ENCODE measurements at regions not wholly inside any gene's neighbourhood (a gene's known extent, or its start where the extent isn't known, plus 50 kb on each side); places are given as distances from the start of the nearest gene placed in this dataset.

DNA sequence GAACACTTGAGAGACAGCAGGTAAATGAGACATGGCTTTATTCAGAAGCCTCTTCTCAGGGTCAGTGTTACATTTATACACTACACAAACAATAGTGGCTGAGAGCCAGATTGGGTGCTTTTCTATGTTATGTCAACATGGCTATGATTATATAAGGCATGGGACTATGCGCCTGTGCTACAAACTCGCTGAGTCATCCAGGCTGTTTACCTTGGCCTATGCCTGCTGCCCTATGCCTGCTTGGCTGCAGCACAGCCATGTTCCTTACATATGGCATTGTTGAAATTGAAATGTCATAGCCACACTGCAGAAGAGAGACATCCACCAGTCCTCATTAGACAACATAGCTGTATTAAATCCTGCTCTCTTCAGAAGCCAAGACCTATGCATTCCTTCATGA lies 236.3 kb upstream of the NWD2 start:
- intact Hi-C loops (cut with DNase I), result no loop called here
- Histone ChIP-seq H3K4me3 (no peak overlapping the region), H3K27ac (no peak overlapping the region), H3K4me1 (no peaks in the 10 kb centered on the region), H3K9me3 (peaks cover 0 to 9% of the 10 kb centered on the region in 2 donors), H3K36me3 (no peaks in the 10 kb centered on the region), H3K27me3 (no peaks in the 10 kb centered on the region)
- no peak for DNase-seq
- TF ChIP-seq, protein P1, sequence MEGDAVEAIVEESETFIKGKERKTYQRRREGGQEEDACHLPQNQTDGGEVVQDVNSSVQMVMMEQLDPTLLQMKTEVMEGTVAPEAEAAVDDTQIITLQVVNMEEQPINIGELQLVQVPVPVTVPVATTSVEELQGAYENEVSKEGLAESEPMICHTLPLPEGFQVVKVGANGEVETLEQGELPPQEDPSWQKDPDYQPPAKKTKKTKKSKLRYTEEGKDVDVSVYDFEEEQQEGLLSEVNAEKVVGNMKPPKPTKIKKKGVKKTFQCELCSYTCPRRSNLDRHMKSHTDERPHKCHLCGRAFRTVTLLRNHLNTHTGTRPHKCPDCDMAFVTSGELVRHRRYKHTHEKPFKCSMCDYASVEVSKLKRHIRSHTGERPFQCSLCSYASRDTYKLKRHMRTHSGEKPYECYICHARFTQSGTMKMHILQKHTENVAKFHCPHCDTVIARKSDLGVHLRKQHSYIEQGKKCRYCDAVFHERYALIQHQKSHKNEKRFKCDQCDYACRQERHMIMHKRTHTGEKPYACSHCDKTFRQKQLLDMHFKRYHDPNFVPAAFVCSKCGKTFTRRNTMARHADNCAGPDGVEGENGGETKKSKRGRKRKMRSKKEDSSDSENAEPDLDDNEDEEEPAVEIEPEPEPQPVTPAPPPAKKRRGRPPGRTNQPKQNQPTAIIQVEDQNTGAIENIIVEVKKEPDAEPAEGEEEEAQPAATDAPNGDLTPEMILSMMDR (IDR thresholded peaks at IDR 0.05), result no peak
- no peak for ATAC-seq

DNA sequence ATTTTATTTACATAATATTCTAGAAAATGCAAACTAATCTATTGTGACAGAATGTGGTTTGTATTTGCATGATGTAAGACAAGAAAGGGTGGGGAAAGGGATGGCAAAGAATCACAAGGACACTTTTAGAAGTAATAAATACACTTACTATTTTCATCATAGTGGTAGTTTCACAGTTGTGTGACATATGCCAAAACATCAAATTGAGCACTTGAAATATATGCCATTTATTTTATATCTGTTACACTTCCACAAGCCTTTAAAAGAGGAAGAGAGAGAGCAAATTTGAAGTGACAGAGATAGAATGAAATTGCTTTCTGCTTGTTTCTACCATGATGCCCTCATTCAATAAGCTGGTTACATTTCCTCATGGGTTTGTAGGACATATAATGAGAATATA lies 230.0 kb upstream of the NWD2 start:
- Histone ChIP-seq H3K36me3 (no peaks in the 10 kb centered on the region), H3K27me3 (no peaks in the 10 kb centered on the region), H3K27ac (no peak overlapping the region), H3K9me3 (no peaks in the 10 kb centered on the region), H3K4me3 (no peak overlapping the region), H3K4me1 (no peaks in the 10 kb centered on the region)
- intact Hi-C loops (cut with DNase I), result no loop called here
- TF ChIP-seq, protein P1 (IDR thresholded peaks at IDR 0.05), result no peak
- no peak for ATAC-seq
- DNase-seq, result no peak

DNA sequence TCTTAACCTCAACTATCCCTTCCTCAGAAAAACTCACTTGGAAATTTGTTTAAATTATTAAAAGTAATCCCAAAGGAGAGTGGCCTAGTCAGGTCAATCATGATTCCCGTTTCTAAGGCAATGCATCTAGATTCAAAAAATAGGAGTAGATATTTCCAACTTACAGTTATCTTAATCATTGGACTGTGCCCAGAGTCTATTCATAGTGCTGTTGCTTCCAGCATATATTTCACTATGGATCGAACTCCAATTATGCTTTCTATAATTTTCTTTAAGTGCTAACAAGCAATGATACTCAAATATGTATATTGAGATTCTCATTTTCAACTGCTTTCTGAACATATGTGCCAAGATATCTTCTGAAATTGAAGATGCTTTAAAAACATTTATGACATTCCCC lies 229.2 kb upstream of the NWD2 start:
- TF ChIP-seq, protein P1 (IDR thresholded peaks at IDR 0.05), result no peak
- Histone ChIP-seq H3K4me1 (no peaks in the 10 kb centered on the region), H3K36me3 (no peaks in the 10 kb centered on the region), H3K27ac (no peak overlapping the region), H3K9me3 (no peaks in the 10 kb centered on the region), H3K4me3 (no peak overlapping the region), H3K27me3 (no peaks in the 10 kb centered on the region)
- DNase-seq (no peak), ATAC-seq (no peak)
- intact Hi-C loops (cut with DNase I), result no loop called here

DNA sequence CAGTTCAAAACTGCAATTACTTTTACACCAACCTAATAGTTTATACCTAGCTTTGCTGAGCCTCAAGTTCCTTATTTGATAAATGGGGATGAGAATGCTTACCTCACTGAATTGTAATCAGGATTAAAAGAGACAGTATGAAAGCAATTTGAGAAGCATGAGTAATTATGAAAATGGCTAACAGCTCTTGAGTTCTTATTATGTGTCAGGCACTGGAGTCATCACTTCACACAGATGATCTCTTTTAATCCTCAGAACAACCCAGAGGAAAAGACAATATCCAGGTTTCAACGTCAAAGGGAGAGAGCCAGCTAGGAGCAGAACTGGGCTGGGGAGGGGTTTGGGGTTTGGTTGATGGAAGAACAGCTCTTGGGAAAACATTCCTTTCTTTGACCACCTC lies 221.0 kb upstream of the NWD2 start:
- H3K27ac ChIP-seq, result no peak overlapping the region
- H3K9me3 ChIP-seq, result no peaks in the 10 kb centered on the region
- H3K36me3 ChIP-seq, result no peaks in the 10 kb centered on the region
- no peak for DNase-seq
- H3K4me1 ChIP-seq, result no peaks in the 10 kb centered on the region
- intact Hi-C loops (cut with DNase I), result no loop called here
- H3K4me3 ChIP-seq, result no peak overlapping the region
- ATAC-seq, result no peak
- H3K27me3 ChIP-seq, result no peaks in the 10 kb centered on the region
- TF ChIP-seq, protein P1 (IDR thresholded peaks at IDR 0.05), result no peak

DNA sequence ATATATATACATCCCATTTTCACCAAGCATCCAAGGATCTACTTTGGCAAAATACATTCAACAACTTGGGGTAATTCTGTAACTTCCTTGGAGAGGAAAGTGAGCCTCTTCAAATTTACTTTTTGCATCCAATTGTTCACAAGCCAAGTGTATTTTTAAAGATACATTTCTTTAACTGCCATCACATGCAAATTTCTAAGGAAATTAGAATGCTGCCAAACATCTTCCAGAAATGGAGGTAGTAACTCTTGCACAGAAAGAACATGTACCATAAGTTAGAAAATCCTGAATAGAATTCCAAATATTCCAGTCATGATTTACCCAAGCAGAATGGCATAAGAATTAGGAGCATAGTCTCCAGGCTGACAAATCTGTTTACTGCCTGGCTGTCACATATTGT lies 220.5 kb upstream of the NWD2 start:
- intact Hi-C loops (cut with DNase I), result no loop called here
- TF ChIP-seq, protein P1 (IDR thresholded peaks at IDR 0.05), result no peak

More for the DNA sequence above, 220.5 kb upstream of the NWD2 start:
- no peaks in the 10 kb centered on the region for H3K36me3 ChIP-seq
- ATAC-seq (no peak), DNase-seq (no peak)
- no peaks in the 10 kb centered on the region for H3K9me3 ChIP-seq
- no peaks in the 10 kb centered on the region for H3K4me1 ChIP-seq
- no peaks in the 10 kb centered on the region for H3K27me3 ChIP-seq
- H3K27ac ChIP-seq, result no peak overlapping the region
- no peak overlapping the region for H3K4me3 ChIP-seq

Measured in left lung (tissue), 4 donors.